ENCODE measurements at regions not wholly inside any gene's neighbourhood (a gene's known extent, or its start where the extent isn't known, plus 50 kb on each side); places are given as distances from the start of the nearest gene placed in this dataset.

- TF ChIP-seq, protein P1, sequence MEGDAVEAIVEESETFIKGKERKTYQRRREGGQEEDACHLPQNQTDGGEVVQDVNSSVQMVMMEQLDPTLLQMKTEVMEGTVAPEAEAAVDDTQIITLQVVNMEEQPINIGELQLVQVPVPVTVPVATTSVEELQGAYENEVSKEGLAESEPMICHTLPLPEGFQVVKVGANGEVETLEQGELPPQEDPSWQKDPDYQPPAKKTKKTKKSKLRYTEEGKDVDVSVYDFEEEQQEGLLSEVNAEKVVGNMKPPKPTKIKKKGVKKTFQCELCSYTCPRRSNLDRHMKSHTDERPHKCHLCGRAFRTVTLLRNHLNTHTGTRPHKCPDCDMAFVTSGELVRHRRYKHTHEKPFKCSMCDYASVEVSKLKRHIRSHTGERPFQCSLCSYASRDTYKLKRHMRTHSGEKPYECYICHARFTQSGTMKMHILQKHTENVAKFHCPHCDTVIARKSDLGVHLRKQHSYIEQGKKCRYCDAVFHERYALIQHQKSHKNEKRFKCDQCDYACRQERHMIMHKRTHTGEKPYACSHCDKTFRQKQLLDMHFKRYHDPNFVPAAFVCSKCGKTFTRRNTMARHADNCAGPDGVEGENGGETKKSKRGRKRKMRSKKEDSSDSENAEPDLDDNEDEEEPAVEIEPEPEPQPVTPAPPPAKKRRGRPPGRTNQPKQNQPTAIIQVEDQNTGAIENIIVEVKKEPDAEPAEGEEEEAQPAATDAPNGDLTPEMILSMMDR (IDR thresholded peaks at IDR 0.05) = no peak
- TF ChIP-seq YY1 (IDR thresholded peaks at IDR 0.05; ENCODE audit: low read depth) = no peak
- TF ChIP-seq CHD2 (IDR thresholded peaks at IDR 0.05; ENCODE audit: low read length, partially characterized antibody) = no peak
- TF ChIP-seq POLR2AphosphoS5 (IDR thresholded peaks at IDR 0.05; ENCODE audit: low read depth, low read length) = no peak
- no peak for TF ChIP-seq ELF1 (IDR thresholded peaks at IDR 0.05)
- TF ChIP-seq, protein P2, sequence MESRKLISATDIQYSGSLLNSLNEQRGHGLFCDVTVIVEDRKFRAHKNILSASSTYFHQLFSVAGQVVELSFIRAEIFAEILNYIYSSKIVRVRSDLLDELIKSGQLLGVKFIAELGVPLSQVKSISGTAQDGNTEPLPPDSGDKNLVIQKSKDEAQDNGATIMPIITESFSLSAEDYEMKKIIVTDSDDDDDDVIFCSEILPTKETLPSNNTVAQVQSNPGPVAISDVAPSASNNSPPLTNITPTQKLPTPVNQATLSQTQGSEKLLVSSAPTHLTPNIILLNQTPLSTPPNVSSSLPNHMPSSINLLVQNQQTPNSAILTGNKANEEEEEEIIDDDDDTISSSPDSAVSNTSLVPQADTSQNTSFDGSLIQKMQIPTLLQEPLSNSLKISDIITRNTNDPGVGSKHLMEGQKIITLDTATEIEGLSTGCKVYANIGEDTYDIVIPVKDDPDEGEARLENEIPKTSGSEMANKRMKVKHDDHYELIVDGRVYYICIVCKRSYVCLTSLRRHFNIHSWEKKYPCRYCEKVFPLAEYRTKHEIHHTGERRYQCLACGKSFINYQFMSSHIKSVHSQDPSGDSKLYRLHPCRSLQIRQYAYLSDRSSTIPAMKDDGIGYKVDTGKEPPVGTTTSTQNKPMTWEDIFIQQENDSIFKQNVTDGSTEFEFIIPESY (IDR thresholded peaks at IDR 0.05; ENCODE audit: borderline replicate concordance, low read depth) = no peak
- TF ChIP-seq SMC3 (IDR thresholded peaks at IDR 0.05; ENCODE audit: low read depth, low read length) = no peak
- TF ChIP-seq RAD21 (IDR thresholded peaks at IDR 0.05; ENCODE audit: low read length) = no peak
- no peak for TF ChIP-seq EZH2phosphoT487 (IDR thresholded peaks at IDR 0.05; ENCODE audit: borderline replicate concordance, low read depth)
- TF ChIP-seq MXI1 (IDR thresholded peaks at IDR 0.05; ENCODE audit: low read depth, low read length) = no peak
- TF ChIP-seq TAF1 (IDR thresholded peaks at IDR 0.05; ENCODE audit: borderline replicate concordance, low read depth, low read length) = no peak
- no peak for TF ChIP-seq NFIC (IDR thresholded peaks at IDR 0.05; ENCODE audit: borderline replicate concordance)
Measured at GRCh38 chrX:147378767-147379166, 533.0 kb upstream of the FMR1 start.
